Peyer's patch (tissue), 4 donors: ENCODE measurements at regions not wholly inside any gene's neighbourhood (a gene's known extent, or its start where the extent isn't known, plus 50 kb on each side); places are given as distances from the start of the nearest gene placed in this dataset.

Source experiments
- DNase-seq, 3 donors: peaks; one replicate each; pipeline ENCODE4 v3.0.0-alpha.2; 2017 to 2019
- H3K27ac ChIP-seq, 4 donors: fragments of 200-600 bp; sonication (generic); one replicate each; pipeline ENCODE4 v1.5.1; 2016 to 2019
- H3K27me3 ChIP-seq, 2 donors: fragments of 200-600 bp; sonication (generic); one replicate each; pipeline ENCODE4 v1.5.1; 2019
- H3K36me3 ChIP-seq, 3 donors: fragments of 200-600 bp; sonication (generic); one replicate each; pipeline ENCODE4 v1.5.1; 2016 to 2019
- H3K4me1 ChIP-seq, 4 donors: fragments of 200-600 bp; sonication (generic); one replicate each; pipeline ENCODE4 v1.5.1; 2016 to 2019
- H3K4me3 ChIP-seq, 4 donors: fragments of 200-600 bp; sonication (generic); 1 replicate in 3 of 4; 2 replicates in 1 of 4; pipeline ENCODE4 v1.5.1; 2016 to 2019; ENCODE audit warnings: mild to moderate bottlenecking in 1 of 4
- H3K9me3 ChIP-seq, 4 donors: fragments of 200-600 bp; sonication (generic); one replicate each; pipeline ENCODE4 v1.5.1; 2016 to 2019; ENCODE audit warnings: mild to moderate bottlenecking in 1 of 4
- CTCF ChIP-seq, 6 experiments: fragments of 450-650 bp in 4 of 6; fragments of 200-600 bp in 2 of 6; sonication (generic) in 1 of 6; IDR thresholded peaks; one replicate each; pipeline ENCODE4 v1.5.1; 2017 to 2019; ENCODE audit warnings: antibody characterized with exemption in 6 of 6, mild to moderate bottlenecking in 3 of 6, moderate library complexity in 1 of 6
- POLR2A ChIP-seq, 2 donors: fragments of 450-650 bp; IDR thresholded peaks; one replicate each; pipeline ENCODE4 v1.5.1; 2017; ENCODE audit warnings: antibody characterized with exemption in 2 of 2, mild to moderate bottlenecking in 2 of 2, moderate library complexity in 2 of 2

- Histone ChIP-seq H3K4me1 (no peaks in the 10 kb centered on the region), H3K27me3 (no peaks in the 10 kb centered on the region), H3K9me3 (no peaks in the 10 kb centered on the region), H3K27ac (no peak overlapping the region), H3K36me3 (no peaks in the 10 kb centered on the region), H3K4me3 (no peak overlapping the region)
- DNase-seq: no peak
- no peak for TF ChIP-seq CTCF (IDR thresholded peaks at IDR 0.05)
- TF ChIP-seq POLR2A (IDR thresholded peaks at IDR 0.05): no peak
These were observed 196.4 kb upstream of the TWIST2 start for GRCh38 chr2:238651306-238652052.

GRCh38 chr2:238652053-238652770 is 195.7 kb upstream of the TWIST2 start:
- no peak overlapping the region for H3K27ac ChIP-seq
- H3K9me3 ChIP-seq: no peaks in the 10 kb centered on the region
- H3K4me1 ChIP-seq: no peaks in the 10 kb centered on the region
- no peaks in the 10 kb centered on the region for H3K36me3 ChIP-seq
- H3K4me3 ChIP-seq: no peak overlapping the region
- no peaks in the 10 kb centered on the region for H3K27me3 ChIP-seq
- TF ChIP-seq POLR2A (IDR thresholded peaks at IDR 0.05): no peak
- TF ChIP-seq CTCF (IDR thresholded peaks at IDR 0.05): no peak
- DNase-seq: no peak

GRCh38 chr2:238652771-238653157 is 195.1 kb upstream of the TWIST2 start:
- no peak for TF ChIP-seq POLR2A (IDR thresholded peaks at IDR 0.05)
- TF ChIP-seq CTCF (IDR thresholded peaks at IDR 0.05): no peak
- Histone ChIP-seq H3K36me3 (no peaks in the 10 kb centered on the region), H3K27ac (no peak overlapping the region), H3K4me1 (no peaks in the 10 kb centered on the region), H3K4me3 (no peak overlapping the region), H3K27me3 (no peaks in the 10 kb centered on the region), H3K9me3 (no peaks in the 10 kb centered on the region)
- no peak for DNase-seq

GRCh38 chr2:238653431-238654109 is 194.3 kb upstream of the TWIST2 start:
- TF ChIP-seq POLR2A (IDR thresholded peaks at IDR 0.05): no peak
- TF ChIP-seq CTCF (IDR thresholded peaks at IDR 0.05): no peak
- no peaks in the 10 kb centered on the region for H3K27me3 ChIP-seq
- no peaks in the 10 kb centered on the region for H3K36me3 ChIP-seq
- H3K9me3 ChIP-seq: no peaks in the 10 kb centered on the region
- no peaks in the 10 kb centered on the region for H3K4me1 ChIP-seq
- no peak overlapping the region for H3K4me3 ChIP-seq
- no peak overlapping the region for H3K27ac ChIP-seq
- DNase-seq: no peak

- Histone ChIP-seq H3K4me1 (no peaks in the 10 kb centered on the region), H3K4me3 (no peak overlapping the region), H3K36me3 (no peaks in the 10 kb centered on the region), H3K27ac (no peak overlapping the region), H3K9me3 (no peaks in the 10 kb centered on the region), H3K27me3 (no peaks in the 10 kb centered on the region)
- DNase-seq: no peak
- TF ChIP-seq CTCF (IDR thresholded peaks at IDR 0.05) (no peak), POLR2A (IDR thresholded peaks at IDR 0.05) (no peak)
These were observed 193.2 kb upstream of the TWIST2 start for GRCh38 chr2:238654479-238655197.
